ENCODE measurements at regions not wholly inside any gene's neighbourhood (a gene's known extent, or its start where the extent isn't known, plus 50 kb on each side); places are given as distances from the start of the nearest gene placed in this dataset.
"Not testable (repeated sequence)": the region's sequence is repeated elsewhere in the genome, so short reads cannot be mapped to it uniquely, and the experiment has no call there.

GRCh38 chr6:79431537-79431933 is 105.7 kb downstream of the LCA5 start:
- DNase-seq = no peak

GRCh38 chr6:79430913-79431536 is 106.2 kb downstream of the LCA5 start:
- DNase-seq = no peak

DNA sequence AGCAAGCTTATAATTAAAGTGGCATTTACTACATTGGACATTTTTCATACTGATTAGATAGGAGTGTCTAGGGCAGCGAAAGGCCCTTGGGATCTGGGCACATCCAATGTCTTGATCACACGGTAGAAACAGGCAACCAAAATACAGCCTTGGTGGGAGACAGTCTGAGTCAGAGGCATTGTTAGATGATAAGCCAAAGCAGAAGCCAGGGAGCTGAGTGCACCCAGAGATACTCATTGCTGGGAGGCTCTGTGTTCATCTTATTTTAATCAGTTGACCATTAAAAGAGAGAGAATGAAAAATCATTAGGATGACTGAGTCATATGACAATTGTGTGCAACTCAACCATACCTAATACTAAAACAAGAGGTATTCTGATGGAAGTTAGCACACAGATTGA is 109.5 kb downstream of the LCA5 start:
- DNase-seq = no peak

GRCh38 chr6:79426625-79427278 is 110.5 kb downstream of the LCA5 start:
- DNase-seq = no peak

DNA sequence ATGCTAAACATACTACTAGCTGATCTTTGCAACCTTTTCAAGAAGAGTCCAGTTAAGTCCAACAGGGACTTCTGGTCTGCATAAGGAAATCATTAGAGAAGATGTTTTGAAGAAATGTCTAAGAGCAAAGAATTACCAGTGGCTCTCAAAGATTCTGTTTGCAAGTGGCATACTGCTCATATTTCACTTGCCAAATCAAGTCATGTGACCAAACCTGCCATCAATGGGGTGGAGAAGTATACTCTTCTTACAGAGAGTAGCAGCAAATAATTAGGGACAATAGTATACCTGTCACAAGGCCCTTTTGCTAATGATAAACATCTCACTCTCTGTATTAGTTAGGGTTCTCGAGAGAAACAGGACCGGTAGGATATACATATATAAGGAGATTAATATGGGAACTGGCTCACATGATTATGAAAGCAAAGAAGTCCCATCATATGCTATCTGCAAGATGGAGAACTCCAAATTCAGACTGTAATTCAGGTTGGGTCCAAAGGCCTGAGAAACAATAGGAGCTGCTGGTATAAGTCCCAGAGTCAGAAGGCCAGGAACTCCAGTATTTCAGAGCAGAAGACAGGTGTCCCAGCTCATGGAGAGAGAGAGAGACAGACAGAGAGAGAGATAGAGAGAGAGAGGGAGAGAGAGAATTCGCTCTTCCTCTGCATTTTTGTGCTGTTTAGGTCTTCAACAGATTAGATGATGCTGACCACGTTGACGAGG is 111.5 kb downstream of the LCA5 start:
- no peak for DNase-seq

DNA sequence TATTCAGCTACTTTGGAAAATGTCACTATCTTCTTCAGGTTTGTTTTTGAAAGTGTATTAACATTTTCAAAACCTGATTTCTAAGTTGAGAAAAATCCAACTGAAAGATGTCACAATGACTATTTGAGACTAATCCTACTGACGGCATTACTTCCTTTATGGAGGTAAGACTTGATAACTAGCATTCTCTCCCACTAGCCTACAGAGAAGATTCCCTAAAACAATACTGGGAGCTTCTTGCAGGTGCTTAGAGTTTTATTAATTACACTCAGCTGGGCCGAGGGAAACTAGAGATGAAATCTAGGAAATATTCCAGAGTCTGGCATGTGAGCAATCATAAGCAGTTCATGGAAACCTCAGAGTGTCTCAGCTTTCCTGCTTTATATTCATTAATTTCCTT is 114.0 kb downstream of the LCA5 start:
- no peak for DNase-seq

GRCh38 chr6:79422666-79423065 is 114.6 kb downstream of the LCA5 start:
- no peak for DNase-seq

GRCh38 chr6:79421707-79422484 is 115.3 kb downstream of the LCA5 start:
- peak; percentile 72 for DNase-seq

DNA sequence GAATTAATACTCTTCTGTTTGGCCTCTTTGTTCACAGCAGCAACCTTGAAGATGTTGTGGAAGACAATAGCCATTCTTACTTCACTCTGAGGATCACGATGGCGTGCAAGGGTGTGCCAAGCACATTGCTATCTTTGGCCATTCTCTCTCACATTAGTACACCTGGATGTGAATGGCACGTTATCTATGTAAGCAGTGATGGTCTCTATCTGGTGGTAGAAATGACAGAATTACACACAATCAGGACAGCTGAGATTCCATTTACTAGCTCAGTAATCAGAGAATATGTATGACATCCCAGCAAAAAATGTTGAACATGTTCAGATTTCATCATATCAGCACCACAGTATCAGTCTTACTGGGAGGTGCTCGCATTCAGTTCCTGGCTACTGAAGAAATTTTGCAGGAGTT is 116.2 kb downstream of the LCA5 start:
- DNase-seq = peak; percentile 43

DNA sequence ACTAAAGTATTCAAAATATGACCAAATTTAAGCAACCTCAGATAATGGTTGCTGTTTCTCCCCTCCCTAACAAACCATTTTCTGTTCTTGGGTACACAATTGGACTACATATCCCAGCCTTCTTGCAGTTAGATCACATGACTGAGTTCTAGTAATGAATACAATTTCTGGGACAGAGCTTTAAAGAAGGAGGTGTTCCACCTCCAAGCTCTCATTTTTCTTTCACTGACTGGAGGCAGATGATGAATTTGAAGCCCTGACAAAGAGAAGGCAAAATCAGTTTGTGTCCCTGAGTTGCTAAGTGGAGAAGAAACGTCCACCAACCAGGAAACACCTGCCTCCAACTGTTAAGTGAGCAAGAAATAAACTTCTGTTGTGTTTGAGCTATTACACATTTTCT is 117.2 kb downstream of the LCA5 start:
- no peak for DNase-seq

DNA sequence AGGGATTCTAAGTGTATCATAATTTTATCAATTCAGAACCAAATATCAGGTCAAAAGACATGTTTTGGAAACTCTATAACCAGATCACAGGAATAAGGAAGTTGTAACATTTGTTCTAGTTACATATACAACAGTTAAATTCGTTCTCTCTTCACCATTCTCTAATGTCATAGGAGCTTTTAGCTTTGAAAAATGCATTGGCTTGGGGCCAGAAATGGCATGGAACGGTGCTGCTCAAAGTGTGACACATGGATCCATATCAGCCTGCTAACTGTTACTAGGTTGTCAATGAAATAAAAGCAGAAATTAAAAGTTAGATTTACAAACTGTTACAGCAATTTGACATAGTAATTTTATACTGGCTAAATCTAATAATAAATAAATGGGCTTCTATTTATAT is 120.3 kb downstream of the LCA5 start:
- DNase-seq = no peak

DNA sequence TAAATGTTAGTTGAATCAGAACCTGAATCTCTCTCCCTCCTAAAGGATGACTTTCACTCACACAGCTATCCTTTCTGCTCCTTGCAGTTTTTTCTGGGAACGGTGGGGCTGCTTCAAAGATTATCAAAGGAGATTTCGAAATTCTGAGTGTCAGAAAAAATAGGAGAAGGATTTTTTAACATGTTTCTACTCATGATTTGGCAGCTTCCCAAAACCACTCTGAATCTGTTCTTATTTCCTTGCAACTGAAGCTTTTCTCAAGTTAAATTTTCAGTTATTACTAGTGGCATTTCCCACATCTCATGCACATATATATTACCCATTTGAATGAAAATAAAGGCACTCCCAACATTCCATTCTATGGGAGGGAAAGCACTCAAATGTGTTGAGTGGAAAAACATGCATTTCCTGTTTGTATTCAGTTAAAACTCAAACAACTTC is 123.6 kb downstream of the LCA5 start:
- peak; percentile 29 for DNase-seq

GRCh38 chr6:79410806-79411205 is 126.4 kb downstream of the LCA5 start:
- no peak for DNase-seq

GRCh38 chr6:79408256-79408974 is 128.8 kb downstream of the LCA5 start:
- DNase-seq = no peak

DNA sequence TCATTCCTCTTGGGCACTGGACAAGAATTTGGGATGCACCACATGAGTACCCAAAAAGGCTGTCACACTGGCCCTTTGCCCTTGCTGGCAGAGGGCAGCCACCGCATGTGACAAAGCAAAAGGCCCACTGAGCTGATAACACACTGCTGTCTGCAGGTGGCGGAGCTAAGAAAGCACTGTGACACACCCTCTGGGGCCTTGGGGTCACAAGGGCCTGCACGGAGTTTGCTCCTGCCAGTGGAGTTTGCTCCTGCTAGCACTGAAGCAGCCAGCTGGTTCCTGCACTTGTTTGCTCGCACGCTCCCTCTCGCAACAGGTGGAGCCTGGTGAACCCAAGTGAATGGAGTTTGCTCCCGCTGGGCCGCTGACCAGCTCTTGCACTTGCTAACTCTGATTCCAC is 132.6 kb downstream of the LCA5 start:
- no peak for DNase-seq

GRCh38 chr6:79404261-79404660 is 133.0 kb downstream of the LCA5 start:
- no peak for DNase-seq

DNA sequence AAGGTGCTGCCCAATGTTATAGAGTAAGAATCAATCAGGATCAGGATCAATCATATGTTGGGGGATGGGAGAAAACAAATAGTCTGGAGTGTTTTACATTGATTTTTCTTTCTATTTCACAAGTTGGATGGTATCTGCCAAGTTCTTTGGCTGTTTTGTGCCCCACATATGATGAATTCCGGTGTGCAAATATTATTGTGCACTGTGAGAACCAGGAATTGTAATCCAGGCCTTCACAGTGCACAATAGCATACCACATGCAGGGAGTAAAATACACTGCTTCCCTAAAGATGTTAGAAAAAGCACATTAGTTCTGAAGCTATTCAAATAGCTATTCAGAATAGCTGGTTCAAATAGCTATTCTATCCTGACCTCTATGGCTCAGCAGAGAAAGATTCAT is 133.7 kb downstream of the LCA5 start:
- DNase-seq = no peak

DNA sequence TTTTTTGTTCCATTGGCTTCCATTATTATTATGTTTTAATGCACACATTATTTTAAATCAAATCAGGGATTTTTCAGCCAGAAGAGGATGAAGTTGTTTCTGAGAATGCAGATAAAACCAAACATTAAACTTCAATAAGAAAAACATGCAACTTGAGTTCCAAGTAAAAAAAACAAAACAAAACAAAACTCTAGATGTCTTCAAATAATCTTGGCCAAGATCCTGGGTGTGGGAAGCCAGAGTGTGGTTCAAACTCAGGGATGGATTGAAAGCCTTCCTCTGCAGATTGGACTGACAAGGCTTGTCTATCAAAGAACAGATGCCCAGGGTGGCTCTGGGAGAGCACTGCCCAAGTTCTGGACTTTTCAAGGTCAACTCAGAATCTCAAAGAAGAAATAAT is 134.1 kb downstream of the LCA5 start:
- DNase-seq = no peak

DNA sequence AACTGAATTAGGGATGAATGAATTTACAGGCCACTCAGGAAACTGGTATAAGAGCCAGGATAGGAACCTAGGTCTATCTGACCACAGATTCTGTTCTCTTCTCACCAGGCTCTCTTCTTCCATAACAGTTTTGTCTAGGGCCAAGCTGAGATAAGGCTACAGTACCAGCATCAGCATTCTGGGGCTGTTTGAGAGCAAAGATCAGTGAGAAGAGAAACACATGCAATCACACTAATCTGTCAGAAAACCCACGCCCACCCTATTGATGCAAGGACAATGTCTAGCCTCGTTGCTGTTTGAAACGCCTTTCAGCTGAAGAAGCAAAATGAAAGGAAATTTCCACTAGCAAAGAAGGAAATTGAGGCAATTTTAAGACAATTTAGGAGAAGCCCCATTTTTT is 137.7 kb downstream of the LCA5 start:
- no peak for DNase-seq

DNA sequence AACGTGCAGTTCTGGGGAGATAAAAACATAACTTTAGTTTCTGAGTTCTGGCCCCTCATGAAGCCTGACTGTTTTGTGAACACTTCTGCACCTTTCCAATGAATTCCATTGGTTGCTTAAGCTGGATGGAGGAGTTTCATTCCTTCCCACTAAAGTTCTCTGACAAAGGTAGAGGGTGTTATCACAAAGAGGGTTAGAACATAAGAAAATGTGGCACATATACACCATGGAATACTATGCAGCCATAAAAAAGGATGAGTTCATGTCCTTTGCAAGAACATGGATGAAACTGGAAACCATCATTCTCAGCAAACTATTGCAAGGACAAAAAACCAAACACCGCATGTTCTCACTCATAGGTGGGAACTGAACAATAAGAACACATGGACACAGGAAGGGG is 138.6 kb downstream of the LCA5 start:
- not testable (repeated sequence) for DNase-seq

GRCh38 chr6:79396625-79397024 is 140.6 kb downstream of the LCA5 start:
- DNase-seq = no peak

- DNase-seq = no peak
Observed at GRCh38 chr6:79394690-79395089, 142.5 kb downstream of the LCA5 start.

- no peak for DNase-seq
Observed at GRCh38 chr6:79392094-79392493, 145.1 kb downstream of the LCA5 start.

Measured in EL (cell line).